ACHN (cell line): ENCODE measurements at regions not wholly inside any gene's neighbourhood (a gene's known extent, or its start where the extent isn't known, plus 50 kb on each side); places are given as distances from the start of the nearest gene placed in this dataset.

Source experiments
- DNase-seq: peaks from one replicate; pipeline ENCODE4 v3.0.0-alpha.2; 2015
- in situ Hi-C: cut with HindIII; loops from 2 replicates; pipeline ENCODE4 v1.10.0; 2017; ENCODE audit warnings: low sequenced_read_pairs, low pct_ligation_motif_present, low pct_unique_long_range_greater_than_20kb

DNA sequence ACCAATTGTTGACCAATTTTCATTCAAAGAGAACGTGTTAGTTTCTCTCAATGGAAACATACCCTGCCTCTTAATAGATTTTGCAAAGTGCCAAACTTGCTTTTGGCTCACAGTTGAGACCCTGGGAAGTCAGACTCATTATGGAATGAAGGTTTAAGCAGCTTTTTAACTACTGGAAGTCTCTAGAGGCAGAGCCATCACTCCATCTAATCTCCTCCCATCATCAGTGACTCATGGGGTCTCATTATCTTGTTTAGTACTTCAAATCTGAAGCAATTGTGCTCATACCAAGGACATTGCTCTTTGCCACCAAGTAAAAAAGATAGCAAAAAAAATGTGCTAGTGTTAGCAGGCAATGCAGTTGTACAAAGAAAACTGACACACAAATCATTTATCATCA, 537.1 kb upstream of the LRRC4C start:
- no peak for DNase-seq
- in situ Hi-C loops, result no loop called here

DNA sequence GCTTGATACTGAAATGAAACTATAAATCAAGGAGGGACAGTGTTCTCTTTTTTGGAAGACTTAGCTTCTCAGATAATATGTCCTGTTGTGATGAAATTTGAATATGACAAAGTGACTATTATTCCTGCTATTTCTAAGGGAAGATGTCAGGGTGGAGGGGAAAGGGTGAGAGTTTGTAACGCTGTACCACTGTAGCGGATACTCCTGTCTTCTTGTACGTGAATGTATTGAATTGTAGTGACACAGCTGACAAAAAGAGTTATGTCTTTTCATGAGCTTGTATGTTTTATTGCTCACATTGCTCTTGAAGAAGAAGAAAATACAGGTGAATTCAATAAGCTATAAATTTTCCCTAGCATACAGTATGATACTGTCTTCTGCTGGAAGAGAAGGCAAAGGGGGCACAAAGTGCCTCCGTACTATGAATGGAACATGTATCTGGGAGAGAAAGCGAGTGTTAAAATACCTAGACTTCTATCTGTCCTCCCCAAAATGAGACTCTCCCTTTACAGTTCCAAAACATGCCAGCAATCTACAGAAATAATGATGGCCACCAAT, 538.5 kb upstream of the LRRC4C start:
- no peak for DNase-seq

GRCh38 chr11:41999066-41999465, 539.6 kb upstream of the LRRC4C start:
- DNase-seq, result no peak
- in situ Hi-C loops, result no loop called here

More for the DNA sequence above, 538.5 kb upstream of the LRRC4C start:
- in situ Hi-C loops, result no loop called here

- no peak for DNase-seq
- in situ Hi-C loops, result no loop called here
Observed at GRCh38 chr11:42003801-42004200, 544.3 kb upstream of the LRRC4C start.

GRCh38 chr11:42006766-42007165, 547.3 kb upstream of the LRRC4C start:
- no peak for DNase-seq

DNA sequence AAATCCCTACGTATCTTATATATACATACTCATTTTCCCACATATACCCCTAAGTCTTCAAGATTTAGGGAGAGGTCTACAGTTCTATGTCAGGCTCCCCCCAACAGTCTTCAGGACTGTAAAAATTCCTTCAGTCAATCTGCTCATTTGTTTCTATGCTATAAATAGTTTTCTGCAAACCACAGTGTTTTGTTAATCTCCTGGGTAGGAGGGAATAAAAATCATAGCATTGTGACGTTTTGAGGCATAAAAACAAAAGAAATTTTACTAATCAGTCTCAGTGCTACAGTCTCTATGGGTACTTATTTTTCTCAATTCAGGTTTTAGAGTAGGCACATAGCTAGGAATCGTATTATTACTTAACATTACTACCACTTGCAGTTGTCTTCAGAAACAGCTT, 552.8 kb upstream of the LRRC4C start:
- in situ Hi-C loops, result no loop called here
- no peak for DNase-seq

More at GRCh38 chr11:42006766-42007165, 547.3 kb upstream of the LRRC4C start:
- in situ Hi-C loops, result no loop called here

DNA sequence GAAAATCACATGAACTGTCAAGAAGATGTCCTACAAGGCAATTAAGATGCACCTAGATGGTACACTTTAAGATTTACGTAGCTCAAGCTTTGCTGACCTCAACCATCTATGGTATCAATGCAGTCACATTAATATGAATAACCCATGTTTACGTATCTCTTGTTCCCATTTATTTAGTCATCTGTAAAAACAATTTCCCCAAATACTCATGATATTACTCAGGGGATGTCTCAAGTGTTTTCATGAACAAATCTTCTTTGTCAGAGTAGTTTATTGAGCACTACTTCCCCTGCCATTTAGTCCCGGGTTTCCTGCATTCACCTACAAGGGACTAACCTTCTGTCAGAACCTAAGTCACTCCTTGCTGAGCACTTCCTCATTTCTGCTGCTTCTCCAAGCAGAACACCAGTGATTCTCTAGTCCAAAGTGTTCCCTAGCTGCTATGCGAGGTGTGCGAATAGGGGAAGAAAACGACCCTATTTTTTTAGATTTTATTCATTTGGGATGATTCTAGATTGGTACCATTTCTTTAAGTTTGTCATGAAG, 554.3 kb upstream of the LRRC4C start:
- in situ Hi-C loops, result no loop called here
- DNase-seq, result no peak

- DNase-seq, result no peak
- in situ Hi-C loops, result no loop called here
Observed at GRCh38 chr11:42021911-42022310, 562.5 kb upstream of the LRRC4C start.

- no peak for DNase-seq
- in situ Hi-C loops, result no loop called here
Observed at GRCh38 chr11:42023267-42023666, 563.8 kb upstream of the LRRC4C start.

DNA sequence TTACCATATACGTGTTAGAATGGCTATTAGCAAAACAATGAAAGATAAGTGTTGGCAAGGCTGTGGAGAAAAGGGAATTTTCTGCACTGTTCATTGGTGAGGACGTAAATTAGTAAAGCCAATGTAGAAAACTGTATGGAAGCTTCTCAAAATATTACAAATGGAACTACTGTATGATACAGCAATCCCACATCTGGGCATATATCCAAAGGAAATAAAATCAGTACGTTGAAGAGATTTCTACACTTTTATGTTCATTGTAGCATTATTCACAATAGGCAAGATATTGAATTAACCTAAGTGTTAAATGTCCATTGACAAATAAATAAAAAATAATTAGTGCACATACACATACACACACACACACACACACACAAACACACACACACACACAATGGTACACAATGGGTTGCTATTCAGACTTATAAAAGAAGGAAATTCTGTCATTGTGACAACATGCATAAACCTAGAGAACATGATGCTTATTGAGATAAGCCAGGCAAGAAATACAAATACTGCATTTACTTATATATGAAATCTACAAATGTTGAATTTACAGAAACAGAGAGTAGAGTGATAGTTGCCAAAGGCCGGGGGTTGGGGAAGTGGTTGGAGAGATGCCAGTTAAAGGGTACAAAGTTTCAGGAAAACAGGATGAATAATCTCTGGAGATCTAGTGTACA, 565.8 kb upstream of the LRRC4C start:
- no peak for DNase-seq
- in situ Hi-C loops, result no loop called here

- in situ Hi-C loops, result no loop called here
- no peak for DNase-seq
Observed at GRCh38 chr11:42034826-42035225, 575.4 kb upstream of the LRRC4C start.

- in situ Hi-C loops, result no loop called here
Observed at GRCh38 chr11:42036201-42036600, 576.7 kb upstream of the LRRC4C start.

DNA sequence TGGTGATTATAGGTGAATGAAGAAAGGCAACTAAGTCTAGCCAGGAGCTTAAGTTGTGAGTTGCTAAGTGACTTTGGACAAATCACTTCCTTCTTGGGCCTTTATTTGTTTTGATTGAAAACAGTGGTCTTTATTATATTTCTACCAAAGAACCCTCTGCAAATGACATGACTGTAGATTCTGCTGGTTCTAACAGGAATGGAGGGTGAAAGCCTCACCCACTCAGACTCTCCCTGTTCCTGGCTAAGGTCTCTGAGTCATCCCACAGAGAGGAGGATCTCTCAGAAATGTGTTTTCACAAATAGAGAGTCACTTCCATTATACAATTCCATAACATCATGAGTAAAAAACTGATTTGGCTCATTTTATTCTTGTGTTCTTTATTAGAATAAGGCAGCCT, 583.9 kb upstream of the LRRC4C start:
- in situ Hi-C loops, result no loop called here

More at GRCh38 chr11:42036201-42036600, 576.7 kb upstream of the LRRC4C start:
- no peak for DNase-seq

GRCh38 chr11:42047637-42048555, 588.4 kb upstream of the LRRC4C start:
- in situ Hi-C loops, result no loop called here
- no peak for DNase-seq

More for the DNA sequence above, 583.9 kb upstream of the LRRC4C start:
- no peak for DNase-seq

- in situ Hi-C loops, result no loop called here
- DNase-seq, result no peak
Observed at GRCh38 chr11:42049186-42049585, 589.7 kb upstream of the LRRC4C start.

DNA sequence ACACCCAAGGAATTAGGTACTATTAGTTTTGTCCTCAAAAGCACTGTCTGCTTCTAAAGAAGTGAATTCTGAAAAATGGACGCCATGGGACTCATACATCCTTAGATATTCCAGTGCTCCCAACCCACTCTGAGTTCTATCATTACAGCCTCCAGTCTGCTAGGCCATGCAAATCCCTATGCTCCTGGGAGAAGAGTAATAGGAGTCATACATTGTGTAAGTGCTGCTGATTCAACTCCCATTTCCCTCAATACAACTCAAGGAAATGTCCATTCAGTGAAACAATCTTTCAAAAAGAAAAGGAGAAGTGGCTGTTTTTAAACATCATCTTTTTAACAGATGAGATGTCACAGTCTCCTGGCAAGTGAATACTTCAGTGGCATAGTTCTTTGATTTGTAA, 590.2 kb upstream of the LRRC4C start:
- DNase-seq, result no peak
- in situ Hi-C loops, result no loop called here

DNA sequence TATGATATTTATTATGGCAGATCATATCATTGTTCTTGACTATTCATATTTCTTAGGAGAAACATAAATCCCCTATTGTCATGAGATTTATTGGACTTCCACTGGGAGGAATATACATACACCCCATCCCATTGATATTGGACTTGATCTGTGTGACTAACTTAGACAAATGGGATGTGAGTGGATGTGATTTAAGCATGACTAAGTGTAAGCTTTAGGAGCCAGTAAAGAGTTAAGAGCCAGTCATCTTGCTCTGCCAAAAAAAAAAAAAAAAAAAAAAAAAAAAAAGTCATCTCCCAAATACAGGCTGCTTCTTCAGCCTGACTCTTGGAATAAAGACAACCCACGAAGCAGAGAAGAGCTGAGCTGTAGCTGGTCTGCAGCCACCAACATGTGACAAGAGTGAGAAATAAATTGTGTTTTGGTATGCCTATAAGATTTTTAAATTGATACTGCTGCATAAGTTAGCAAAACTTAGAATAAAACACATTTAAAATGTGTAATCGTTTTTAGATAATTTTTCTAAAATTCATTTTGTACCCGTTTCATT, 595.0 kb upstream of the LRRC4C start:
- in situ Hi-C loops, result no loop called here
- no peak for DNase-seq

DNA sequence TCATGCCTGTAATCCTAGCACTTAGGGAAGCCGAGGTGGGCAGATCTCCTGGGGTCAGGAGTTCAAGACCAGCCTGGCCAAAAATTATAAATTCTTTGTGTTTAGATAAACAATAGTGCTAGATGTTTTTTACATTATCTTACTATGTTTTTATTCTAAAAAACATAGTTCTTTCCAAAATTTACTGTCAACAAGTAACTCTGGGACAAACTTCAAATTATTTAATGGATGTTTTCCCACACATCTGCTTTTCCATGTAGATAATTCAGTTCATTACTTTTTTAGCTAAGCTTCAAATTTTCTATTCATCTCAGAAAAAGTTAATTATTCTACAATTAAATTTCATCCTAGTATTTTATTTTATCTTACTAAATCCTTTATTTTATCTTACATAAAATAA, 596.2 kb upstream of the LRRC4C start:
- DNase-seq, result no peak
- in situ Hi-C loops, result no loop called here

DNA sequence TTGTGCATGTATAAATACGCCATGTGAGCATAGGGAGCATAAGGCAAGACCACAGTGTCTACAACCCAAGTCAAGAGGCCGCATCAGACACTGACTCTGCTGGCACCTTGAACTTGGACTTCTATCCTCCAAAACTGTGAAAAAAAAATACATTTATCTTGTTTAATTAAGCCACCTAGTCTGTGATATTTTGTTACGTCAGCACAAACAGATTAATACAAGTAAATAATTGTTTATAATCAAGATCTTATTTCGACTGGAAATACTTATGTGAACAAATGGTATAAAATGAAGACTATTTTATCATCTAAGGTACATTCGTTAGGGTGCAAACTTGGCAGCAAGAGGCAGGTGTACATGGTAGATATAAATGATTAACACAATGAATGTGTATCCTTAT, 599.3 kb upstream of the LRRC4C start:
- DNase-seq, result no peak
- in situ Hi-C loops, result no loop called here
